GM12875 (cell line): ENCODE measurements at regions not wholly inside any gene's neighbourhood (a gene's known extent, or its start where the extent isn't known, plus 50 kb on each side); places are given as distances from the start of the nearest gene placed in this dataset.

Experiments used
- H3K4me3 ChIP-seq: one replicate; pipeline ENCODE4 v1.5.1; 2011; ENCODE audit warnings: low read depth, low read length, control low read depth
- TF ChIP-seq, protein P1 (sequence below): IDR thresholded peaks from 2 replicates; pipeline ENCODE4 v1.5.1; 2011; ENCODE audit warnings: low read depth, mild to moderate bottlenecking, control low read depth, inconsistent platforms, low read length, moderate library complexity, borderline replicate concordance; ENCODE audit not compliant: insufficient read depth

DNA sequence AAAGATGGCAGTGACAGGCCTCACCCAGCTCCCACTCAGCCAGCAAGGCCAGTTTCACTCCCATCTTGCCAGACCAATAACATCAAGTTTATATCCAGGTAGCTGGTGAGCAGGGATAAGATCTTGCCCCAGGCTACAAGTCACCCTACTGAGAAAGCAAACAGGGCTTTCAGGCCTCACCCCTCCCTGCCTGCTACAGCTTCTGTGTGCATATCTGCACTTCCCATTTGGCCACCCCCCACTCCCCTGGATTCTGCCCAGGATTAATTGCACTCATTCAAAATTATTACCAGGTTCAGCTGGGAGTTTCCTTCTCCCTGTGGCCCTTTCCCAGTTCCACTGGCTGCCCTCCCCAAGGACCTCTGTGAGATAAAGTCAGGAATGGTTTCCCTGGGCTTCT lies 352.1 kb downstream of the TBX15 start:
- TF ChIP-seq, protein P1, sequence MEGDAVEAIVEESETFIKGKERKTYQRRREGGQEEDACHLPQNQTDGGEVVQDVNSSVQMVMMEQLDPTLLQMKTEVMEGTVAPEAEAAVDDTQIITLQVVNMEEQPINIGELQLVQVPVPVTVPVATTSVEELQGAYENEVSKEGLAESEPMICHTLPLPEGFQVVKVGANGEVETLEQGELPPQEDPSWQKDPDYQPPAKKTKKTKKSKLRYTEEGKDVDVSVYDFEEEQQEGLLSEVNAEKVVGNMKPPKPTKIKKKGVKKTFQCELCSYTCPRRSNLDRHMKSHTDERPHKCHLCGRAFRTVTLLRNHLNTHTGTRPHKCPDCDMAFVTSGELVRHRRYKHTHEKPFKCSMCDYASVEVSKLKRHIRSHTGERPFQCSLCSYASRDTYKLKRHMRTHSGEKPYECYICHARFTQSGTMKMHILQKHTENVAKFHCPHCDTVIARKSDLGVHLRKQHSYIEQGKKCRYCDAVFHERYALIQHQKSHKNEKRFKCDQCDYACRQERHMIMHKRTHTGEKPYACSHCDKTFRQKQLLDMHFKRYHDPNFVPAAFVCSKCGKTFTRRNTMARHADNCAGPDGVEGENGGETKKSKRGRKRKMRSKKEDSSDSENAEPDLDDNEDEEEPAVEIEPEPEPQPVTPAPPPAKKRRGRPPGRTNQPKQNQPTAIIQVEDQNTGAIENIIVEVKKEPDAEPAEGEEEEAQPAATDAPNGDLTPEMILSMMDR = no peak
- H3K4me3 ChIP-seq = no peak overlapping the region

DNA sequence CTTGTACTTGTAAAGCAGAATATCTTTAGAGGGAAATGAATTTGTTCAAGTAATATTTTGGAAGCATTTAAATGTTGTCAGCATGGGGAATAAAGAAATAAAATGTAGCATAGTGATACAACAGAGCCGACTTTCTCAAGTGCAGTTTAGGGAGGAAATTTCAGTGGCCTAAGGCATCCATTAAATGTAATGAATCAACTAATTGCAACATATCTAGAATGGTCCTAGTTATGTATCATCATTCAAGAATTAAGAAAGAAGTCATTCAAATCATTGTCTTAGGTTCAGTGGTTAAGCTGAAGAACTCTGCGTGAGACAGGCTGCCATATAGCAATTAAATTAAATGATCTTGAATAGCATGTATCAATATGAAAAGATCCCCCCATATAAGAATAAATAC lies 360.7 kb downstream of the TBX15 start:
- no peak overlapping the region for H3K4me3 ChIP-seq
- TF ChIP-seq, protein P1 = no peak

DNA sequence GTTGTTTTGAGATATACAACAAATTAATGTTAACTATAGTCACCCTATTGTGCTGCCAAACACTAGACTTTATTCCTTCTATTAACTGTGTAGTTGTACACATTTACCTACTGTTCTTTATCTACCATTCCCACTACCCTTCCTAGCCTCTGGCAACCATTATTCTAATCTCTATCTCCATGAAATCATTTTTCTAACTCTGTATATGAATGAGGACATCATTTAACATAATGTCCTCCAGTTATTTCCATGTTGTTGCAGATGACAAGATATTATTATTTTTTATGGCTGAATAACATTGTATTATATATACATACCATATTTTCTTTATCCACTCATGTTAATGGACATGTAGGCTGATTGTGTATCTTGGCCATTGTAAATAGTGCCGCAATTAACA lies 366.3 kb downstream of the TBX15 start:
- no peak overlapping the region for H3K4me3 ChIP-seq
- TF ChIP-seq, protein P1 = no peak

DNA sequence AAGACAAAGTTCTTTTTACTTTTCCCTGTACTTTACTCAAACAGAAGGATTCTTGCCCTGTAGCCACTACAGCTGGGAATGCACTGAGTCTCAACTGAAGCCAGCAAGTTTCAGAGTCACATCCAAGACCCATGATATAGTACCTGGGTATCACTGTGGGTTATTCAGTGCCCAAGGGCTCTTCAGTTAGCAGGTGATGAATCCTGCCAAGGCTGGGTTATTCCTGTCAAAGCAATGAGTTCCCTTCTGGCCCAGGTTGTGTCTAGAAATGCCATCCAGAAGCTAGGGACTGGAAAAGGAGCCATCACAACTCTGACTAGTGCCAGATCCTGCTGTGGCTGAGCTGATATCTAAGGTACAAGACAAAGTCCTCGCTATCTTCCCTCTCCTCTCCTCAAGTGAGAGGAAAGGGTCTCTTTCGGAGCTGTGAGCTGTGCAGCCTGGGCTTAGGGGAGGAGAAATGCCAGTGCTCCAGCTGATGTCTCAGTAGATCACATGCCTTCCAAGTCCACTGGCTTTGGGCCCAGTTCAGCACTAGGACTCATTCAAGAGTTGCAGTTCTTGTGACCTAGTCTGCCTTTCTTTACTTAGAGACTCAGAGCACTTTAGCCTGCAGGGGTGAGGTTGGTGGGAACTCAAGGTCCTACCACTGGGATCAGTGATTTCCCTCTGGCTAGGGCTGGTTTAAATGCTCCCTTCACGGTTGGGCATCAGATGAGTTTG lies 369.4 kb downstream of the TBX15 start:
- H3K4me3 ChIP-seq = no peak overlapping the region
- TF ChIP-seq, protein P1 = no peak

DNA sequence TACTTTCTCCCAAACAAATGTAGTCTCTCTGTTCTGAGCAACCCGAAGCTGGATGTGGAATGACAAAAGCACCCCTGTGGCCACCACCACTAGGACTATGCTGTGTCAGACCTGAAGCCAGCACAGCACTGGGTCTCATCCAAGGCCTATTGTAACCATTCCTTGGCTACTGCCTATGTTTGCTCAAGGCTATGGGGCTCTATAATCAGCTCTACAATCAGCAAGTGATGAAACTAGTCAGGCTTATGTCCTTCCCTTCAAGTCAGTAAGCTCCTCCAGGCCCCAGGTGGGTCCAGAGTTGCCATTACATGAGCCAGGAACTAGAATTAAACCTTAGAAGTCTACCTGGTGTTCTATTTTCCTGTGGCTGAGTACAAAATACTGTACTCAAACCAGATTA lies 370.2 kb downstream of the TBX15 start:
- TF ChIP-seq, protein P1 = no peak
- H3K4me3 ChIP-seq = no peak overlapping the region

DNA sequence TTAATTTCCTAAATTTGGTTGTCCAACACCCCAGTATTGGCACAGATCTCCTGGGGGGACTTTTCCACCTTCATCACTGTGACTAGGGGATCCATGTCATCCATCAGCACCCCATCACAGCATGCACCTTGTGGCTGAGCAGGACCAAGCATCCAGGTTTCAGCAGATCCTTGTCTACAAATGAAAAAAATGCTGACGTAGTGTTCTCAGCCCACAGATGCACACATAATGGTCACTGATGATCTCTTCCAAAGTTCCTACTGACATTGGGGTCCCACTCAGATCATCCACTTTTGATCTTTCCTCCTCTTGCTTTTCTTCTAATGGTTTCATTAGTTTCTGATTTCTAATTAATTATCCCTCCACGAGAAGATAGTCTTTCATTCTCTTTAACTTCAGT lies 373.1 kb downstream of the TBX15 start:
- TF ChIP-seq, protein P1 = no peak
- no peak overlapping the region for H3K4me3 ChIP-seq

DNA sequence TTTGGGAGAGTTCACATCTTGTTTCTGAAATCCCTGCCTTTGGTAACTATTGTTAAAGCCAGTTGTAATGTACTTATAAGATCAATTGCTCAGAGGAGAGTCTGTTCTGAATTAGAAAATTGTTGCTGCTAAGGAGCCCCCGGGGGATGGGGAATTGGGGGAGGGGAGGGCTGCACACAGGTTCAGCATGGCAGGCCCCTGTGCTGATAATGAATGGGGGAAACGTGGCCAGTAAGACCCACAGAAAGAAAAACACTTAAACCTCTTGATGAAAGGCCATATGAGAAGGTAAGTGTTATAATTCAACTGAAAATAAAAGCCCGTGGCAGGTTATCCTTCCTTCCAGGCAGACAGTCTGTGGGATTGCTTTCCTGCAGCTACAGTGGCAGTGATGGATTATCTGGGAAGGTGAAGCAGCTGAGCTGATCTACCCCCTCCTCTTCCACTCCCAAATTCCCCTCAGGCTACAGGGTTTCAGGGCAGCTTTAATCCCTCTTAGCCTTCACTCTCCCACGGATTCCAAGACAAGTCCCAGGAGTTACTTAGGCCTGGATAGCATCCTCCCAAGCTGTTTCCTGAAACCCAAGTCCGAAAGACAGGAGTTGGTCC lies 398.8 kb downstream of the TBX15 start:
- TF ChIP-seq, protein P1 = no peak
- no peak overlapping the region for H3K4me3 ChIP-seq
